ENCODE measurements at regions not wholly inside any gene's neighbourhood (a gene's known extent, or its start where the extent isn't known, plus 50 kb on each side); places are given as distances from the start of the nearest gene placed in this dataset.
"Not testable (repeated sequence)": the region's sequence is repeated elsewhere in the genome, so short reads cannot be mapped to it uniquely, and the experiment has no call there.

DNA sequence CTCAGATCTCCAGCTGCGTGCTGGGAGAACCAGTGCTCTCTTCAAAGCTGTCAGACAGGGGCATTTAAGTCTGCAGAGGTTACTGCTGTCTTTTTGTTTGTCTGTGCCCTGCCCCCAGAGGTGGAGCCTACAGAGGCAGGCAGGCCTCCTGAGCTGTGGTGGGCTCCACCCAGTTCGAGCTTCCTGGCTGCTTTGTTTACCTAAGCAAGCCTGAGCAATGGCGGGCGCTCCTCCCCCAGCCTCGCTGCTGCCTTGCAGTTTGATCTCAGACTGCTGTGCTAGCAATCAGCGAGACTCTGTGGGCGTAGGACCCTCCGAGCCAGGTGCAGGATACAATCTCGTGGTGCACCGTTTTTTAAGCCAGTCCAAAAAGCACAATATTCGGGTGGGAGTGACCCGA lies 864.4 kb downstream of the GBE1 start:
- not testable (repeated sequence) for DNase-seq

- DNase-seq: no peak
Measured at GRCh38 chr3:80890571-80890970, 870.9 kb downstream of the GBE1 start.

DNA sequence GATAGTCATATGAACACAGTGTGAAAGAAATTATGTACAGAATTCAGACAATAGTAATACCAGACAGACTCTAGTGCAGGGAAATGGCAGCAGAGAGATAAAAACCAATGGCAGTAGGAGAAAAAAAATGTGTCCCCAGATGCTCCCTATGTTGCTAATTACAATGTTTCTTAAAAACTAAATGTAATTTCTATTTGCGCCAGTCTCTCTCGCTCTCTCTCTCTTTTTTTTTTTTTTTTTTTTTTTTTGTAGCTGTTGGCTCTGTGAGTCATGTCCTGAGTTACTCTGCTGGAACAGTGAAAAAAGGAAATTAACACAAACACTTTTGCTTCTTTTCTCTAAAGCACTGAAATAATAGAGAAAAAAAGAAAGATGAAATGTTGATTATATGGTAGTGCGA lies 871.9 kb downstream of the GBE1 start:
- no peak for DNase-seq

DNA sequence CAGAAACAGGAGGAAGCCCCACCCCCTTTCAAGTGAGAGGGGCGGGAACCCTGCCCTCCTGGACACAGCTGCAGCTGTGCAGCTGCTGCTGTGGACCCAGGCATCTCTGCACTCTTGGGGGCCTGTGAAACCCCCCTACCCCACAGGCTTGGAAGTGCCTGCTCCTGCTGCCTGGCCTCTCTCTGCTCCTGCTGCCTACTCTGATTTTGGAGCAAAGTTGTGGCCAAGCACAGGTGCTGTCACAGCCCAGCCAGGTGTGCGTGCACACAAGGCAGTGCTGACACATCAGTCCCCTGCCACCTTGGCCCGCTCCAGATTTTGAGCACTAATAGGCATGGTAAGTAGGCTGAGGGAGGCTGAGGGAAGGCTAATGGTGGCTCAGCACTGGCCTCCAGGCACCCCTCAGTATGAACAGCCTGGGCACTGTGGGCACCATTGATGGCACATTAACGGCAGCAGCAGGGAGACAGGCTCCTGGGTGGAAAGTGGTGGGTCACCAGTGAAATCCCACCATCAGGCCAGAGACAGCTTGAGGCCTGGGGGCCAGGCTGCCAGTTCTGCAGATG lies 890.9 kb downstream of the GBE1 start:
- no peak for DNase-seq

DNA sequence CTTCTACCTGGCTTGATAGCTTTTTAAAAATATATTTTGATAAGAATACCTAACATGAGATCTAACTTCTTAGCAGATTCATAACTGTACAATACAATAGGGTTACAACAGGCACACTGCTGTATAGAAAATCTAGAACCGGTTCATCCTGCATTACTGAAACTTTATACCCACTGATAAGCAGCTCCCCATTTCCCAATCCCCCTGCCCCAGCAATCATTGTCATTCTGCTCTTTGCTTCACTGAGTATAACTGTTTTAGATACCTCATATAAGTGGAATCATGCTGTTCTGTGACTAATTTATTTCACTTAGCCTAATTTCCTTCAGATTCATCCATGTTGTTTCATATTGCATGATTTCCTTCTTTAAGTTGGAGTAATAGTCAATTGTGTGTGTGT lies 906.0 kb downstream of the GBE1 start:
- no peak for DNase-seq

DNA sequence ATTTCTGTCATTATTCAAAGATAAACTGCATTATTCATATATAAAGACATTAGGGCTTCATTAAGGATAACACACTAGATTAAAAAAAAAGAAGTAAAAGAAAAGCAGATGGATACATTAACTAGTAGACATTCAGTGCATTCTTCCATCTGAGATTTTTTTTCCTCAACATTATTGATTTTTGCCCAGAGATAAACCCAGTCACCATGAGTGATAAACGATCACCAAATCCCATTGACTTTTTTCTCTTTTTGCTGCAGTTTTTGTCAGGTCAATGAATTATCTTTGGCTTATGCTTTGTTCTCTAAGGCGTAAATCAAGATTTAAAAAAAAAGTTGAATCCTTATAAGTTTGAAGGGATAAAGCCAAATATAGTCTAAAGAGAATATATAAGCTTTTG lies 925.0 kb downstream of the GBE1 start:
- no peak for DNase-seq

DNA sequence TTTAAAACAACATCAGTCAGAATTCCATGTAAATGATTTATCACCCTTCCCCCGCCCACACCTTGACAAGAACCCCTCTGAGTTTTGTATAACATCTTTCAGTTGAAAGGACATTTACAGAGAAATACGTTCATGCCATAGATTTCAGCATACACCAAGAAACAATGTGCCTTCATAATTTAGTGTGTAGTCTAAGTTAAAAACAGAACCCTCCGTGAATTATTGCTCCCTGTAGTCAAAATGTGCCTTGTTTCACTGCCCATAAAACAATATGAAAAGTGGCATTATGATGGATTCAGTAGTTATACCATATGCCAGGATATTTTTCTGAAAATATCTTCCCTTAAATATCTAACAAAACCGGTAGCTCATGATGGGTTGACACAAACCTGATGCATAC lies 953.9 kb downstream of the GBE1 start:
- DNase-seq: no peak

GRCh38 chr3:80806673-80807072 lies 954.8 kb downstream of the GBE1 start:
- DNase-seq: no peak

- no peak for DNase-seq
Measured at GRCh38 chr3:80788914-80789313, 972.5 kb downstream of the GBE1 start.

DNA sequence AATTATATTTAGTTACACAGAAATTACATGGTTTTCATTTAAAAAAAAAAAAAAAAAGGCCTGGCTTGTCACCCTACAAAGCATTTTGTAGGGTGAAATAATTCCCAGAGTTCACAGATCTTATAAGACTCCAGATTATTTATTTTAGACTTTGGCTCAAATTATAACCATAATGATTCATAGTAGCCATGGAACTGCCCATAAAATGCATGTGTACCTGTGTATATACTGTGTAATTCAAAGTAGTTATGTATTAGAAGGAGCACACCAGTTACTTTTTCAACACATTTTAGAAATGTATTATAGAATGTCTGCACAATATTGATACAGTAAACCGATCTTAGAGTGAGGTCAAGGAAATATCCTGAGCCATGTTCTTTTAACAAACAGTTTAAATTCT lies 975.6 kb downstream of the GBE1 start:
- no peak for DNase-seq

DNA sequence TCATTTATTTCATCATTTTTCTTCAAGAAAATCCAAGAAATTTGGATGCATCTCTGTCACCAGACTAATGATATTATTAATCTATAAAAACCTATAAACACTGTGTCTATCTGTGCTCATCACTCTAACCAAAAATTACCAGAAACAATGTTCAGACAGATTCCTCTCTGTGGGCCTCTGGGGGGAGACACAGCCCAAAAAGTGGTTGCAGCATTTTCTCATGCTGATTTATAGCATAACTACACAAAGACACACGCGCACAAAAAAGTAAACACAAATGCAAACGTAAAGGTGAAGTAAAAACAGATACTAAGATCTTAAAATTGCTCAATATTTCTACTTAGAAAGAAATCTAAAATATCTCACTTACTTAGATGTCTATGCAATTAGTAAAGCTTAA lies 976.0 kb downstream of the GBE1 start:
- no peak for DNase-seq

- DNase-seq: no peak
Measured at GRCh38 chr3:80771085-80771484, 990.4 kb downstream of the GBE1 start.

- no peak for DNase-seq
Measured at GRCh38 chr3:80770106-80771074, 991.1 kb downstream of the GBE1 start.

DNA sequence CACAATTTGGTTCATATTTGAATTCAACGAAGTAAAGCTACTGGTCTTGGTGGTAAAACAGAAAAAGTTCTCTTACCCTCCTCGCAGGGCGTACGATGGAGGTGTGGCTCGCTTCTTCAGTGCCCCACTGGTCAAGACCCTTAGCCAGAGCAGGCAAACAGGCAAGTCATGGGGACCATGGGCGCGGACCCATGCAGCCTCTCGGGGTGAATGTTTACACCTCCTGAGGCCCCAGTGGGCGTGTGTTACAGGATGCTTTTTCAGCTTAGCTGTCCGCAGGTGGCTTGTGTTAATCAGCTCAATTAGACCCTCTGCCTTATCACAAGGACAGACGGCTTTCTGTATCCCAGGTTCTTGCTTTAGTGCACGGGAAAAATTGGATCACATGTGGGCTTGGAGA lies 991.8 kb downstream of the GBE1 start:
- no peak for DNase-seq

DNA sequence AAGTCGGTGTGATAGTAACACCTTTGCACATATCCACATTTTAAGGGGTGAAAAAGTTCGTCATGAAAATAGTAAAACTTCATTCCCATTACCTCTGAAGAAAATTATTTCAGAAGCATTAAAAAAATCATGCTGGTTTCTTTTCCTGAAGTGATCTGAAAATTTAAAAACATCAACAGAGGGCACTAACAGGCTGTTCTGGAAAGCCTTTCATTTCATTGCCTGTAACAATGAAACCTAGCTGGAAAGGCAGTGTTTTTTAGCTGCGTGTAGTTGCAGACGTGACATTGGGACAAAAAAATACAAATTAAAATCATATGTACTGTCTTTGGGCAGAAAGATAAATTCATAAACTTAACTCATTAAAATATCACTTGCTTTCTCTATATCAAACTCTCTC lies 993.8 kb downstream of the GBE1 start:
- no peak for DNase-seq

DNA sequence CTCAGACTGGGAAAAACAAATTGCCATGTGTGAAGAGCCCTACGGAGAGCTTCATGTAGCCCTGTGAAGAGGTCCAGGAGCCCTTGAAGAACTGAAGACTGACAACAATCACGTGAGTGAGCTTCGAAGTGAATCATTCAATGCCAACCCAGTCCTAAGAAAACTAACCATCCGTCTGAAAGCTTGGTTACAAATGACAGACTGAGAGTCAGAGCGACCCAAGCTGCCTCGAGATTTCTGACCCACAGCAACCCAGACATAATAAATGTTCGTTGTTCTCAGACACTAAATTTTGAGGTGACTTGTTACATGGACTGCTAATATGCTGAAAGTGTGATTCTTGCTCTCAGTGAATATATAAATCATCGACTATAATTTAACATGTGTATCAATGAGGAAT lies 987.2 kb upstream of the ROBO1 start:
- DNase-seq: no peak

GRCh38 chr3:80753021-80753420 lies 985.2 kb upstream of the ROBO1 start:
- DNase-seq: no peak

- DNase-seq: no peak
Measured at GRCh38 chr3:80750637-80751036, 982.8 kb upstream of the ROBO1 start.

DNA sequence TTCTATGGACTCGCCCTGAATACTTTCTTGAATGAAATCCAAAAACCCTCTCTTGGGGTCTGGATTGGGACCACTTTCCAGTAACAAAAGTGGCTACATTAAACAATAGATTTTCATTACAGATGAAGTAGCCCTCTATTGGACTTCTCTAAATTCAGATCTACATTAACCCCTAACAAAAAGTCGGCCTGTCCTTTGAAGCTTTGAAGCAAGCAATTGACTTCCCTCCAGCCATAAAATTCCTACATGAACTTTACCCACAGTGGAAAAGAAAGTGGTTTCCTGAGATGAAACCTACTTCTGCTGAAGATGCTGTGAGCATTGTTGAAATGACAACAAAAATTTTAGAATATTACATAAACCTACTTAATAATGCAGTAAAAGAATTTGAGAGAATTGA lies 967.1 kb upstream of the ROBO1 start:
- DNase-seq: no peak

DNA sequence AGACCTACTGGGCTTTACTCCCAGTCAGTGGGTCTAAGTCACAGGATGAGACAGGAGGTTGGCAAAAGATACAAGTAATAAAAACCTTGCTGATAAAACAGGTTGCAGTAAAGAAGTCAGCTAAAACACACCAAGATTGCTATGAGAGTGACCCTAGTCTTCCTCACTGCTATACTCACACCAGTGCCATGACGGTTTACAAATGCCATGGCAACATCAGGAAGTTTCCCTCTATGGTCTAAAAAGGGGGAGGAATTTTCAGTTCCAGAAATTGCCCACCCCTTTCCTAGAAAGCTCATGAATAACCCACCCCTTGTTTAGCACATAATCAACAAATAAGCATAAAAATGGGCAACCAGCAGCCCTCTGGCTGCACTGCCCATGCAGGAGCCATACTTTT lies 966.7 kb upstream of the ROBO1 start:
- no peak for DNase-seq

GRCh38 chr3:80733522-80734176 lies 965.9 kb upstream of the ROBO1 start:
- DNase-seq: no peak

DNA sequence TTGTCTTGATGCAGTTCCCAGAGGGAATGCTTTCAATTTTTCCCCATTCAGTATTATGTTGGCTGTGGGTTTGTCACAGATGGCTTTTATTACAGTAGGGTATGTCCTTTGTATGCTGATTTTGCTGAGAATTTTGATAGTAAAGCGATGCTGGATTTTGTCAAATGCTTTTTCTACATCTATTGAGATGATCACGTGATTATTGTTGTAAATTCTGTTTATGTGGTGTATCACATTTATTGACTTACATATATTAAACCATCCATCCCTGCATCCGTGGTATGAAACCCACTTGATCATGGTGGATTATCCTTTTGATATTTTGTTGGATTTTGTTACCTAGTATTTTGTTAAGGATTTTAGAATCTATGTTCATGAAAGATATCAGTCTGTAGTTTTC lies 959.8 kb upstream of the ROBO1 start:
- DNase-seq: not testable (repeated sequence)

GRCh38 chr3:80709597-80710322 lies 942.0 kb upstream of the ROBO1 start:
- not testable (repeated sequence) for DNase-seq

All from activated gamma-delta T cell (primary cell).